ENCODE measurements at regions not wholly inside any gene's neighbourhood (a gene's known extent, or its start where the extent isn't known, plus 50 kb on each side); places are given as distances from the start of the nearest gene placed in this dataset.

DNA sequence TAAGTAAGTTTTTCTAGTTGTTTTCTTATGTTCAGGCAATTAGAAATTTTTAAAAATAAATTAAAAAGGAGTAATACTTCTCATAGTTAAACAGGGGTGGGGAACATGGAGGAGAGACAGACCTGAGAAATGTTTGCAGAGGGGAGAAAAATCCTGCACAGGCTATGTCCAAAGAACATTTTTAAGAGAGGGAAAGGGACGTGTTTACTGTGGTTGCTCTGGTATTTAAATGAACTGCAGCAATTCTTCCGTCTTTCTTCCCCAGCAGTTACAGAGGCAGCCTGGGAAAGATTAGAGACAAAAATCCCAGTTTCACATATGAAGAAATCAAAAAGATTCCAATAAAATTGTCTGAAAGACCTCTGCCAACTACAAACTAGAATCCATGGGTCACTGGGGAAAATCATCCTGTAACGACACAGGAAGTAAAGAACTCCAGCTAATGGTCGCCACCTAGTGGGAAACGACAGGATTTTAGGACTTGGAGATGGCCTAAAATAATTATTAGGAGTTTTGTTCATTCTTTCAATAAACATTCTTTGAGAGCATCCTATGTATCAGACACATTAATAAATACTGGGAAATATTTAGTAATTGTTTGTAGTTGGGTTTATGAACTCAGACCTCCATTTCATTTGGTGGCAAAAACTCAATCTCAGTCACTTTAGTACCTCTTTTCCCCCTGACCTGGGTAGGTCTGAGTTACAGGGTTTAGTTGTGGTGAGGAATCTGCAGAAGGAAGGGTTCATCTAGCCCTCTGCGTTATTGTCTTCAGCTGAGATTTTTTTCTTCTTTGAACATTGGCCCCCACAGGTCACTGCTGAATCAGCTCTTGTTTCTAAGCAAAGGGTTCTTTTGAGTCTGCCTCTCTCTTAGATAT, 69.9 kb upstream of the GOLIM4 start (continued):
- TF ChIP-seq, protein P1, sequence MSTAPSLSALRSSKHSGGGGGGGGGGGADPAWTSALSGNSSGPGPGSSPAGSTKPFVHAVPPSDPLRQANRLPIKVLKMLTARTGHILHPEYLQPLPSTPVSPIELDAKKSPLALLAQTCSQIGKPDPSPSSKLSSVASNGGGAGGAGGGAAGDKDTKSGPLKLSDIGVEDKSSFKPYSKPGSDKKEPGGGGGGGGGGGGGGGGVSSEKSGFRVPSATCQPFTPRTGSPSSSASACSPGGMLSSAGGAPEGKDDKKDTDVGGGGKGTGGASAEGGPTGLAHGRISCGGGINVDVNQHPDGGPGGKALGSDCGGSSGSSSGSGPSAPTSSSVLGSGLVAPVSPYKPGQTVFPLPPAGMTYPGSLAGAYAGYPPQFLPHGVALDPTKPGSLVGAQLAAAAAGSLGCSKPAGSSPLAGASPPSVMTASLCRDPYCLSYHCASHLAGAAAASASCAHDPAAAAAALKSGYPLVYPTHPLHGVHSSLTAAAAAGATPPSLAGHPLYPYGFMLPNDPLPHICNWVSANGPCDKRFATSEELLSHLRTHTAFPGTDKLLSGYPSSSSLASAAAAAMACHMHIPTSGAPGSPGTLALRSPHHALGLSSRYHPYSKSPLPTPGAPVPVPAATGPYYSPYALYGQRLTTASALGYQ (CRISPR knock-in tag; IDR thresholded peaks at IDR 0.05), result no peak
- TF ChIP-seq ZNF713 (CRISPR knock-in tag; IDR thresholded peaks at IDR 0.05), result no peak
- TF ChIP-seq, protein P2, sequence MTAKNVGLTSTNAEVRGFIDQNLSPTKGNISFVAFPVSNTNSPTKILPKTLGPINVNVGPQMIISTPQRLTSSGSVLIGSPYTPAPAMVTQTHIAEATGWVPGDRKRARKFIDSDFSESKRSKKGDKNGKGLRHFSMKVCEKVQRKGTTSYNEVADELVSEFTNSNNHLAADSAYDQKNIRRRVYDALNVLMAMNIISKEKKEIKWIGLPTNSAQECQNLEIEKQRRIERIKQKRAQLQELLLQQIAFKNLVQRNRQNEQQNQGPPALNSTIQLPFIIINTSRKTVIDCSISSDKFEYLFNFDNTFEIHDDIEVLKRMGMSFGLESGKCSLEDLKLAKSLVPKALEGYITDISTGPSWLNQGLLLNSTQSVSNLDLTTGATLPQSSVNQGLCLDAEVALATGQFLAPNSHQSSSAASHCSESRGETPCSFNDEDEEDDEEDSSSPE (CRISPR knock-in tag; IDR thresholded peaks at IDR 0.05), result no peak
- TF ChIP-seq RFX1 (IDR thresholded peaks at IDR 0.05), result no peak
- TF ChIP-seq GABPB1 (CRISPR knock-in tag; IDR thresholded peaks at IDR 0.05), result peak; percentile 34; the same call in 1 of the 2 replicates
- no peak for TF ChIP-seq ZNF34 (CRISPR knock-in tag; IDR thresholded peaks at IDR 0.05; ENCODE audit: borderline replicate concordance)
- TF ChIP-seq TBP (CRISPR knock-in tag; IDR thresholded peaks at IDR 0.05), result no peak
- TF ChIP-seq, protein P3, sequence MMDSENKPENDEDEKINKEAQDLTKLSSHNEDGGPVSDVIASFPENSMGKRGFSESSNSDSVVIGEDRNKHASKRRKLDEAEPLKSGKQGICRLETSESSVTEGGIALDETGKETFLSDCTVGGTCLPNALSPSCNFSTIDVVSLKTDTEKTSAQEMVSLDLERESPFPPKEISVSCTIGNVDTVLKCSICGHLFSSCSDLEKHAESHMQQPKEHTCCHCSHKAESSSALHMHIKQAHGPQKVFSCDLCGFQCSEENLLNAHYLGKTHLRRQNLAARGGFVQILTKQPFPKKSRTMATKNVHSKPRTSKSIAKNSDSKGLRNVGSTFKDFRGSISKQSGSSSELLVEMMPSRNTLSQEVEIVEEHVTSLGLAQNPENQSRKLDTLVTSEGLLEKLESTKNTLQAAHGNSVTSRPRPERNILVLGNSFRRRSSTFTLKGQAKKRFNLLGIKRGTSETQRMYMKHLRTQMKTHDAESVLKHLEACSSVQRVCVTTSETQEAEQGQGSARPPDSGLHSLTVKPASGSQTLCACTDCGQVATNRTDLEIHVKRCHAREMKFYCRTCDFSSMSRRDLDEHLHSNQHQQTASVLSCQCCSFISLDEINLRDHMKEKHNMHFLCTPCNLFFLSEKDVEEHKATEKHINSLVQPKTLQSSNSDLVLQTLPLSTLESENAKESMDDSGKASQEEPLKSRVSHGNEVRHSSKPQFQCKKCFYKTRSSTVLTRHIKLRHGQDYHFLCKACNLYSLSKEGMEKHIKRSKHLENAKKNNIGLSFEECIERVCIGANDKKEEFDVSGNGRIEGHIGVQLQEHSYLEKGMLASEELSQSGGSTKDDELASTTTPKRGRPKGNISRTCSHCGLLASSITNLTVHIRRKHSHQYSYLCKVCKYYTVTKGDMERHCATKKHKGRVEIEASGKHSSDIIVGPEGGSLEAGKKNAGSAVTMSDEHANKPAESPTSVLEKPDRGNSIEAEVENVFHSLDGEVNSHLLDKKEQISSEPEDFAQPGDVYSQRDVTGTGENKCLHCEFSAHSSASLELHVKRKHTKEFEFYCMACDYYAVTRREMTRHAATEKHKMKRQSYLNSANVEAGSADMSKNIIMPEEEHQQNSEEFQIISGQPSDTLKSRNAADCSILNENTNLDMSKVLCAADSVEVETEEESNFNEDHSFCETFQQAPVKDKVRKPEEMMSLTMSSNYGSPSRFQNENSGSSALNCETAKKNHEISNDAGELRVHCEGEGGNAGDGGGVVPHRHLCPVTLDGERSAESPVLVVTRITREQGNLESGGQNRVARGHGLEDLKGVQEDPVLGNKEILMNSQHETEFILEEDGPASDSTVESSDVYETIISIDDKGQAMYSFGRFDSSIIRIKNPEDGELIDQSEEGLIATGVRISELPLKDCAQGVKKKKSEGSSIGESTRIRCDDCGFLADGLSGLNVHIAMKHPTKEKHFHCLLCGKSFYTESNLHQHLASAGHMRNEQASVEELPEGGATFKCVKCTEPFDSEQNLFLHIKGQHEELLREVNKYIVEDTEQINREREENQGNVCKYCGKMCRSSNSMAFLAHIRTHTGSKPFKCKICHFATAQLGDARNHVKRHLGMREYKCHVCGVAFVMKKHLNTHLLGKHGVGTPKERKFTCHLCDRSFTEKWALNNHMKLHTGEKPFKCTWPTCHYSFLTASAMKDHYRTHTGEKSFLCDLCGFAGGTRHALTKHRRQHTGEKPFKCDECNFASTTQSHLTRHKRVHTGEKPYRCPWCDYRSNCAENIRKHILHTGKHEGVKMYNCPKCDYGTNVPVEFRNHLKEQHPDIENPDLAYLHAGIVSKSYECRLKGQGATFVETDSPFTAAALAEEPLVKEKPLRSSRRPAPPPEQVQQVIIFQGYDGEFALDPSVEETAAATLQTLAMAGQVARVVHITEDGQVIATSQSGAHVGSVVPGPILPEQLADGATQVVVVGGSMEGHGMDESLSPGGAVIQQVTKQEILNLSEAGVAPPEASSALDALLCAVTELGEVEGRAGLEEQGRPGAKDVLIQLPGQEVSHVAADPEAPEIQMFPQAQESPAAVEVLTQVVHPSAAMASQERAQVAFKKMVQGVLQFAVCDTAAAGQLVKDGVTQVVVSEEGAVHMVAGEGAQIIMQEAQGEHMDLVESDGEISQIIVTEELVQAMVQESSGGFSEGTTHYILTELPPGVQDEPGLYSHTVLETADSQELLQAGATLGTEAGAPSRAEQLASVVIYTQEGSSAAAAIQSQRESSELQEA (CRISPR knock-in tag; IDR thresholded peaks at IDR 0.05; ENCODE audit: not compliant biosample characterization), result no peak
- no peak for TF ChIP-seq ZFP37 (CRISPR knock-in tag; IDR thresholded peaks at IDR 0.05; ENCODE audit: borderline replicate concordance)
- no peak for TF ChIP-seq ETV6 (CRISPR knock-in tag; conservative IDR thresholded peaks at IDR 0.05)
- TF ChIP-seq TOE1 (CRISPR knock-in tag; IDR thresholded peaks at IDR 0.05), result peak; percentile 36; the same call in 1 of the 2 replicates
- TF ChIP-seq ETV5 (CRISPR knock-in tag; IDR thresholded peaks at IDR 0.05; ENCODE audit: borderline replicate concordance), result peak; percentile 73; the same call in 1 of the 2 replicates
- no peak for TF ChIP-seq ZNF772 (CRISPR knock-in tag; IDR thresholded peaks at IDR 0.05)
- TF ChIP-seq, protein P4, sequence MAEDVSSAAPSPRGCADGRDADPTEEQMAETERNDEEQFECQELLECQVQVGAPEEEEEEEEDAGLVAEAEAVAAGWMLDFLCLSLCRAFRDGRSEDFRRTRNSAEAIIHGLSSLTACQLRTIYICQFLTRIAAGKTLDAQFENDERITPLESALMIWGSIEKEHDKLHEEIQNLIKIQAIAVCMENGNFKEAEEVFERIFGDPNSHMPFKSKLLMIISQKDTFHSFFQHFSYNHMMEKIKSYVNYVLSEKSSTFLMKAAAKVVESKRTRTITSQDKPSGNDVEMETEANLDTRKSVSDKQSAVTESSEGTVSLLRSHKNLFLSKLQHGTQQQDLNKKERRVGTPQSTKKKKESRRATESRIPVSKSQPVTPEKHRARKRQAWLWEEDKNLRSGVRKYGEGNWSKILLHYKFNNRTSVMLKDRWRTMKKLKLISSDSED (CRISPR knock-in tag; IDR thresholded peaks at IDR 0.05), result no peak
- TF ChIP-seq ZNF121 (CRISPR knock-in tag; IDR thresholded peaks at IDR 0.05), result no peak
- TF ChIP-seq ELF1 (CRISPR knock-in tag; IDR thresholded peaks at IDR 0.05), result peak; percentile 53; the same call in 1 of the 2 replicates
- TF ChIP-seq ZNF232 (CRISPR knock-in tag; IDR thresholded peaks at IDR 0.05; ENCODE audit: borderline replicate concordance), result no peak
